Loucy (cell line): ENCODE measurements at regions not wholly inside any gene's neighbourhood (a gene's known extent, or its start where the extent isn't known, plus 50 kb on each side); places are given as distances from the start of the nearest gene placed in this dataset.

Source experiments
- CTCF ChIP-seq: fragments of 200-600 bp; sonication (generic); conservative IDR thresholded peaks from 2 replicates; pipeline ENCODE4 v1.5.1; 2014; ENCODE audit warnings: mild to moderate bottlenecking, antibody characterized with exemption, low read length
- EZH2phosphoT487 ChIP-seq: fragments of 200-600 bp; IDR thresholded peaks from 2 replicates; pipeline ENCODE4 v1.6.1; 2018; ENCODE audit warnings: antibody characterized with exemption, mild to moderate bottlenecking, moderate library complexity, borderline replicate concordance

GRCh38 chr6:85923013-85923430 is 280.3 kb upstream of the SYNCRIP start:
- TF ChIP-seq CTCF (peak; percentile 92), EZH2phosphoT487 (no peak)
